SK-N-SH treated with all-trans-retinoic acid at 6 μM for 48 hours (cell line): ENCODE measurements at regions not wholly inside any gene's neighbourhood (a gene's known extent, or its start where the extent isn't known, plus 50 kb on each side); places are given as distances from the start of the nearest gene placed in this dataset.

Experiments
- ATAC-seq: fragments of 200-7000 bp; cut with Tn5 transposase; 3 replicates; pipeline ENCODE4 v1.9.1; 2020; ENCODE audit warnings: mild to moderate bottlenecking, moderate library complexity
- BACH2 ChIP-seq: fragments of 250-450 bp; sonication (Bioruptor Pico); IDR thresholded peaks from 2 replicates; pipeline ENCODE4 v1.9.0; 2021; ENCODE audit warnings: mild to moderate bottlenecking, borderline replicate concordance
- CREB5 ChIP-seq: fragments of 250-450 bp; sonication (Bioruptor Pico); IDR thresholded peaks from 2 replicates; pipeline ENCODE4 v1.5.1; 2020; ENCODE audit warnings: low read depth, mild to moderate bottlenecking, moderate library complexity
- CSDC2 ChIP-seq: fragments of 250-450 bp; sonication (Bioruptor Pico); IDR thresholded peaks from 2 replicates; pipeline ENCODE4 v1.5.0; 2020; ENCODE audit warnings: mild to moderate bottlenecking, moderate library complexity
- CSRNP3 ChIP-seq: fragments of 250-450 bp; sonication (Bioruptor Pico); IDR thresholded peaks from 2 replicates; pipeline ENCODE4 v1.5.1; 2021; ENCODE audit warnings: mild to moderate bottlenecking, moderate library complexity
- ESRRG ChIP-seq: fragments of 250-450 bp; sonication (Bioruptor Pico); IDR thresholded peaks from 2 replicates; pipeline ENCODE4 v1.6.1; 2021; ENCODE audit warnings: mild to moderate bottlenecking
- ISL1 ChIP-seq: fragments of 250-450 bp; sonication (Bioruptor Pico); IDR thresholded peaks from 2 replicates; pipeline ENCODE4 v2.1.2; 2022; ENCODE audit warnings: mild to moderate bottlenecking, moderate library complexity
- OSR1 ChIP-seq: fragments of 250-450 bp; sonication (Bioruptor Pico); IDR thresholded peaks from 2 replicates; pipeline ENCODE4 v1.8.0; 2022; ENCODE audit warnings: moderate library complexity, mild to moderate bottlenecking, inconsistent platforms
- PATZ1 ChIP-seq: fragments of 250-450 bp; sonication (Bioruptor Pico); IDR thresholded peaks from 2 replicates; pipeline ENCODE4 v1.8.0; 2020; ENCODE audit warnings: mild to moderate bottlenecking, moderate library complexity, borderline replicate concordance
- POU6F1 ChIP-seq: fragments of 250-450 bp; sonication (Bioruptor Pico); IDR thresholded peaks from 2 replicates; pipeline ENCODE4 v1.8.0; 2021; ENCODE audit warnings: low read depth, mild to moderate bottlenecking, moderate library complexity, borderline replicate concordance
- PPARA ChIP-seq: fragments of 250-450 bp; sonication (Bioruptor Pico); IDR thresholded peaks from 2 replicates; pipeline ENCODE4 v1.5.0; 2020; ENCODE audit warnings: mild to moderate bottlenecking, borderline replicate concordance
- RARB ChIP-seq: fragments of 250-450 bp; sonication (Bioruptor Pico); IDR thresholded peaks from 2 replicates; pipeline ENCODE4 v1.8.0; 2021; ENCODE audit warnings: mild to moderate bottlenecking, moderate library complexity
- SNAI2 ChIP-seq: fragments of 250-450 bp; sonication (Bioruptor Pico); IDR thresholded peaks from 2 replicates; pipeline ENCODE4 v1.5.0; 2020; ENCODE audit warnings: mild to moderate bottlenecking, moderate library complexity
- TCF4 ChIP-seq: fragments of 250-450 bp; sonication (Bioruptor Pico); IDR thresholded peaks from 2 replicates; pipeline ENCODE4 v1.8.0; 2021; ENCODE audit warnings: mild to moderate bottlenecking, moderate library complexity, borderline replicate concordance
- TOX ChIP-seq: fragments of 250-450 bp; sonication (Bioruptor Pico); IDR thresholded peaks from 2 replicates; pipeline ENCODE4 v1.8.0; 2021; ENCODE audit warnings: mild to moderate bottlenecking, moderate library complexity, borderline replicate concordance
- TSHZ2 ChIP-seq: fragments of 250-450 bp; sonication (Bioruptor Pico); IDR thresholded peaks from 2 replicates; pipeline ENCODE4 v1.5.0; 2020; ENCODE audit warnings: mild to moderate bottlenecking, moderate library complexity
- ZC3H10 ChIP-seq: fragments of 250-450 bp; sonication (Bioruptor Pico); IDR thresholded peaks from 2 replicates; pipeline ENCODE4 v1.5.1; 2021; ENCODE audit warnings: mild to moderate bottlenecking, moderate library complexity
- ZFP3 ChIP-seq: fragments of 250-450 bp; sonication (Bioruptor Pico); IDR thresholded peaks from 2 replicates; pipeline ENCODE4 v1.5.0; 2020; ENCODE audit warnings: mild to moderate bottlenecking, moderate library complexity
- ZFP30 ChIP-seq: fragments of 450-650 bp; formaldehyde crosslinking; IDR thresholded peaks from 2 replicates; pipeline ENCODE4 v1.5.0; 2022; ENCODE audit warnings: mild to moderate bottlenecking, moderate library complexity
- ZNF565 ChIP-seq: fragments of 450-650 bp; formaldehyde crosslinking; conservative IDR thresholded peaks from 2 replicates; pipeline ENCODE4 v1.5.0; 2020; ENCODE audit warnings: low read depth, mild to moderate bottlenecking, moderate library complexity
- ZNF70 ChIP-seq: fragments of 450-650 bp; formaldehyde crosslinking; IDR thresholded peaks from 2 replicates; pipeline ENCODE4 v1.5.0; 2020; ENCODE audit warnings: mild to moderate bottlenecking, moderate library complexity
- ZNF8 ChIP-seq: fragments of 450-650 bp; formaldehyde crosslinking; IDR thresholded peaks from 2 replicates; pipeline ENCODE4 v1.5.0; 2020; ENCODE audit warnings: mild to moderate bottlenecking, moderate library complexity

- TF ChIP-seq POU6F1 (CRISPR knock-in tag) (no peak), PATZ1 (CRISPR knock-in tag) (no peak), ZFP30 (no peak), TOX (CRISPR knock-in tag) (no peak), ZFP3 (CRISPR knock-in tag) (no peak)
Observed at GRCh38 chr13:77391475-77391874, 64.6 kb upstream of the MYCBP2 start (continued).

- no peak for TF ChIP-seq CSRNP3 (CRISPR knock-in tag)
- TF ChIP-seq ESRRG (CRISPR knock-in tag) = no peak
- TF ChIP-seq SNAI2 = no peak
- TF ChIP-seq PATZ1 (CRISPR knock-in tag) = no peak
- TF ChIP-seq ZFP3 (CRISPR knock-in tag) = no peak
- TF ChIP-seq, all 23 proteins: peak for 0
- ATAC-seq = no peak
Observed at GRCh38 chr13:77390391-77390790, 63.5 kb upstream of the MYCBP2 start.

- no peak for TF ChIP-seq PPARA (CRISPR knock-in tag)
- TF ChIP-seq CSRNP3 (CRISPR knock-in tag) = no peak
- no peak for TF ChIP-seq ZNF70 (CRISPR knock-in tag)
- no peak for TF ChIP-seq ISL1 (CRISPR knock-in tag)
- TF ChIP-seq ESRRG (CRISPR knock-in tag) = no peak
- TF ChIP-seq ZNF565 (CRISPR knock-in tag) = no peak
- TF ChIP-seq ZNF8 (CRISPR knock-in tag) = no peak
- TF ChIP-seq CSDC2 (CRISPR knock-in tag) = no peak
- no peak for TF ChIP-seq TOX (CRISPR knock-in tag)
- TF ChIP-seq OSR1 (CRISPR knock-in tag) = no peak
- TF ChIP-seq, all 23 proteins: peak for 0
- ATAC-seq = no peak
Observed at GRCh38 chr13:77389625-77390000, 62.7 kb upstream of the MYCBP2 start.

- no peak for ATAC-seq
- no peak for TF ChIP-seq ZNF70 (CRISPR knock-in tag)
- no peak for TF ChIP-seq POU6F1 (CRISPR knock-in tag)
- no peak for TF ChIP-seq BACH2 (CRISPR knock-in tag)
- no peak for TF ChIP-seq TOX (CRISPR knock-in tag)
- no peak for TF ChIP-seq ZNF8 (CRISPR knock-in tag)
- no peak for TF ChIP-seq ESRRG (CRISPR knock-in tag)
- TF ChIP-seq TCF4 (CRISPR knock-in tag) = no peak
- no peak for TF ChIP-seq ZC3H10 (CRISPR knock-in tag)
- no peak for TF ChIP-seq CREB5 (CRISPR knock-in tag)
- TF ChIP-seq OSR1 (CRISPR knock-in tag) = no peak
- no peak for TF ChIP-seq ZNF565 (CRISPR knock-in tag)
- TF ChIP-seq TSHZ2 (CRISPR knock-in tag) = no peak
- TF ChIP-seq RARB (CRISPR knock-in tag) = no peak
Observed at GRCh38 chr13:77388944-77389624, 62.2 kb upstream of the MYCBP2 start.
